Right lobe of liver (tissue), 6 donors: ENCODE measurements at regions not wholly inside any gene's neighbourhood (a gene's known extent, or its start where the extent isn't known, plus 50 kb on each side); places are given as distances from the start of the nearest gene placed in this dataset.

Experiments
- ATAC-seq, 4 donors: fragments of 200-7000 bp; cut with Tn5 transposase; one replicate each; pipeline ENCODE4 v1.9.1; 2020; ENCODE audit warnings: mild to moderate bottlenecking in 4 of 4, moderate library complexity in 4 of 4
- DNase-seq, 3 donors: peaks; one replicate each; pipeline ENCODE4 v3.0.0-alpha.2; 2020
- H3K27ac ChIP-seq, 3 donors: fragments of 200-600 bp; one replicate each; pipeline ENCODE4 v1.8.0; 2022
- H3K27me3 ChIP-seq, 2 donors: fragments of 200-600 bp; one replicate each; pipeline ENCODE4 v1.8.0; 2022
- H3K36me3 ChIP-seq, 4 donors: fragments of 200-600 bp; sonication (generic) in 1 of 4; one replicate each; pipeline versions ENCODE4 v1.5.1 to v1.8.0; 2017 to 2022; ENCODE audit warnings: control low read depth in 1 of 4
- H3K4me1 ChIP-seq, 4 donors: fragments of 200-600 bp; sonication (generic) in 1 of 4; one replicate each; pipeline versions ENCODE4 v1.5.1 to v1.8.0; 2017 to 2022; ENCODE audit warnings: control low read depth in 1 of 4
- H3K4me3 ChIP-seq, 3 donors: fragments of 200-600 bp; one replicate each; pipeline ENCODE4 v1.8.0; 2022
- H3K9me3 ChIP-seq, 4 donors: fragments of 200-600 bp; sonication (generic) in 1 of 4; one replicate each; pipeline versions ENCODE4 v1.5.1 to v1.8.0; 2017 to 2022; ENCODE audit warnings: control low read depth in 1 of 4
- POLR2A ChIP-seq: fragments of 450-650 bp; IDR thresholded peaks from one replicate; pipeline ENCODE4 v1.6.1; 2017; ENCODE audit warnings: antibody characterized with exemption, mild to moderate bottlenecking
- WGBS: methylation state at CpG from one replicate; pipeline ENCODE4 v1.1.6; 2018; ENCODE audit warnings: low coverage, low lambda C conversion rate; ENCODE audit not compliant: insufficient coverage; ENCODE audit errors: missing lambda C conversion rate; 5-methylcytosine and 5-hydroxymethylcytosine counted together
- intact Hi-C, 2 donors: fragments of 100-400 bp; cut with DNase I; formaldehyde crosslinking; loops; one replicate each; pipeline versions ENCODE4 v1.11.2 to v1.14.1; 2022
- TF ChIP-seq, protein P1 (sequence below), 4 donors: fragments of 200-600 bp in 3 of 4; fragments of 450-650 bp in 1 of 4; IDR thresholded peaks; one replicate each; pipeline versions ENCODE4 v1.5.1 to v1.8.0; 2016 to 2022; ENCODE audit warnings: antibody characterized with exemption in 4 of 4, mild to moderate bottlenecking in 2 of 4
- donor health status: DM: no; HTN: yes; CAD: no.
- donor health status: DM: no; HTN: no; CAD: no.
- donor health status: DM: no; HTN: no; CAD: no.
- donor health status: DM: no; HTN: yes; CAD: no.
- donor health status: DM: no; HTN: yes; CAD: no.

DNA sequence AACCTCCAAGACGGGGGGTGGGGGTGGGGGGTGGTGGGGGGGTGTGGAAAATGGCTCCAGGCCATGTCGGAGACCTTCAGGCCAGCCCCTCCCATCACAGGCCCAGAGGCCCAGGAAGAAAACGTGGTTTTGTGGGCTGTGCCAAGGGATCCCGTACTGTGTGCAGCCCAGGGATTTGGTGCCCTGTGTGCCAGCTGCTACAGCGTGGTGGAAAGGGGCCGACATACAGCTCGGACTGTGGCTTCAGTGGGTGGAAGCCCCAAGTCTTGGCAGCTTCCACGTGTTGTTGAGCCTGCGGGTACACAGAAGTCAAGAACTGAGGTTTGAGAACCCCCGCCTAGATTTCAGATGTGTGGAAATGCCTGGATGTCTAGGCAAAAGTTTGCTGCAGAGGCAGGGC, 259.7 kb downstream of the HGF start:
- Histone ChIP-seq H3K36me3 (no peaks in the 10 kb centered on the region), H3K9me3 (no peaks in the 10 kb centered on the region), H3K27me3 (no peaks in the 10 kb centered on the region), H3K4me3 (no peak overlapping the region), H3K4me1 (no peaks in the 10 kb centered on the region), H3K27ac (no peak overlapping the region)
- intact Hi-C loops: no loop called here
- TF ChIP-seq, protein P1, sequence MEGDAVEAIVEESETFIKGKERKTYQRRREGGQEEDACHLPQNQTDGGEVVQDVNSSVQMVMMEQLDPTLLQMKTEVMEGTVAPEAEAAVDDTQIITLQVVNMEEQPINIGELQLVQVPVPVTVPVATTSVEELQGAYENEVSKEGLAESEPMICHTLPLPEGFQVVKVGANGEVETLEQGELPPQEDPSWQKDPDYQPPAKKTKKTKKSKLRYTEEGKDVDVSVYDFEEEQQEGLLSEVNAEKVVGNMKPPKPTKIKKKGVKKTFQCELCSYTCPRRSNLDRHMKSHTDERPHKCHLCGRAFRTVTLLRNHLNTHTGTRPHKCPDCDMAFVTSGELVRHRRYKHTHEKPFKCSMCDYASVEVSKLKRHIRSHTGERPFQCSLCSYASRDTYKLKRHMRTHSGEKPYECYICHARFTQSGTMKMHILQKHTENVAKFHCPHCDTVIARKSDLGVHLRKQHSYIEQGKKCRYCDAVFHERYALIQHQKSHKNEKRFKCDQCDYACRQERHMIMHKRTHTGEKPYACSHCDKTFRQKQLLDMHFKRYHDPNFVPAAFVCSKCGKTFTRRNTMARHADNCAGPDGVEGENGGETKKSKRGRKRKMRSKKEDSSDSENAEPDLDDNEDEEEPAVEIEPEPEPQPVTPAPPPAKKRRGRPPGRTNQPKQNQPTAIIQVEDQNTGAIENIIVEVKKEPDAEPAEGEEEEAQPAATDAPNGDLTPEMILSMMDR (IDR thresholded peaks at IDR 0.05): no peak
- no peak for TF ChIP-seq POLR2A
- DNase-seq (no peak), ATAC-seq (no peak)
- 42% methylated on average over 2 of the region's 10 CpGs for WGBS

GRCh38 chr7:81507221-81507620, 262.6 kb downstream of the HGF start:
- intact Hi-C loops: no loop called here
- TF ChIP-seq, protein P1 (IDR thresholded peaks at IDR 0.05): no peak
- no peak for TF ChIP-seq POLR2A
- H3K27ac ChIP-seq: no peak overlapping the region
- H3K9me3 ChIP-seq: no peaks in the 10 kb centered on the region
- no peak for ATAC-seq
- no peaks in the 10 kb centered on the region for H3K4me1 ChIP-seq
- no peaks in the 10 kb centered on the region for H3K36me3 ChIP-seq
- H3K27me3 ChIP-seq: no peaks in the 10 kb centered on the region
- H3K4me3 ChIP-seq: no peak overlapping the region
- DNase-seq: no peak
- 60% methylated on average over 2 of the region's 2 CpGs for WGBS

DNA sequence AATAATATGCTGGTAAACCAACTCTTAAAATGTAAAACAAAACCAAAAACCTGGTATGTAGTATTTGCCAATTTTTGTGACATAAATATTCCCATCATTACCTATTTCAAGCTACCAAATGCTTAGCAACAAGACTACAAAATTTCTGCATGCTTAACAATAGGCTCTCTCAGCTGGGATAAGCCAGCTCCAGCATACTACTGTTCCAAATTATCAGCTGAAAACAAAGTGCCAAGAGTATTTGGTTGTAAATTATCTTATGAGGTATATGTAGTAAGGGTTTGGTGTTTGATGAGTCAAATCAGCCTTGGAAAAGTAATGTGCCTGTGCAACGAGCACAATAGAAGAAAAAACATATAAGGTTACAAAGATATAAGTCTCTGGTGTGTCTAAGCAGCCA, 263.2 kb downstream of the HGF start:
- H3K36me3 ChIP-seq: no peaks in the 10 kb centered on the region
- H3K27me3 ChIP-seq: no peaks in the 10 kb centered on the region
- no peak overlapping the region for H3K27ac ChIP-seq
- TF ChIP-seq POLR2A: no peak
- TF ChIP-seq, protein P1 (IDR thresholded peaks at IDR 0.05): no peak
- DNase-seq (no peak), ATAC-seq (no peak)
- H3K4me3 ChIP-seq: no peak overlapping the region
- no peaks in the 10 kb centered on the region for H3K9me3 ChIP-seq
- no peaks in the 10 kb centered on the region for H3K4me1 ChIP-seq
- intact Hi-C loops: no loop called here
- 24% methylated on average over 1 of the region's 1 CpG for WGBS

GRCh38 chr7:81503771-81504170, 266.1 kb downstream of the HGF start:
- intact Hi-C loops: no loop called here
- Histone ChIP-seq H3K36me3 (no peaks in the 10 kb centered on the region), H3K4me1 (peaks cover 0 to 6% (median 0%) of the 10 kb centered on the region in 4 donors), H3K27ac (no peak overlapping the region), H3K4me3 (no peak overlapping the region), H3K9me3 (no peaks in the 10 kb centered on the region), H3K27me3 (no peaks in the 10 kb centered on the region)
- ATAC-seq: no peak
- DNase-seq: no peak
- no peak for TF ChIP-seq POLR2A
- TF ChIP-seq, protein P1 (IDR thresholded peaks at IDR 0.05): no peak

- DNase-seq (no peak), ATAC-seq (no peak)
- H3K4me3 ChIP-seq: no peak overlapping the region
- intact Hi-C loops: no loop called here
- H3K27me3 ChIP-seq: no peaks in the 10 kb centered on the region
- no peak overlapping the region for H3K27ac ChIP-seq
- no peaks in the 10 kb centered on the region for H3K36me3 ChIP-seq
- peaks cover 0 to 6% (median 0%) of the 10 kb centered on the region in 4 donors for H3K4me1 ChIP-seq
- no peak for TF ChIP-seq POLR2A
- TF ChIP-seq, protein P1 (IDR thresholded peaks at IDR 0.05): no peak
- no peaks in the 10 kb centered on the region for H3K9me3 ChIP-seq
- 62% methylated on average over 3 of the region's 4 CpGs for WGBS
Measured at GRCh38 chr7:81503336-81503735, 266.5 kb downstream of the HGF start.
